ENCODE measurements at regions not wholly inside any gene's neighbourhood (a gene's known extent, or its start where the extent isn't known, plus 50 kb on each side); places are given as distances from the start of the nearest gene placed in this dataset.

GRCh38 chr9:85112933-85113418 lies 443.4 kb downstream of the NTRK2 start:
- POLR2A ChIA-PET: no interaction called here
- no peaks in the 10 kb centered on the region for H3K4me1 ChIP-seq (replicated peaks in 1 of 2; ENCODE audit: control insufficient read depth in 2 of 2, insufficient read depth in 2 of 2, low read length in 2 of 2)

More at GRCh38 chr9:85112933-85113418, 443.4 kb downstream of the NTRK2 start:
- H4K20me1 ChIP-seq (replicated peaks; ENCODE audit: control insufficient read depth, insufficient read depth, low read length): no peaks in the 10 kb centered on the region
- no peaks in the 10 kb centered on the region for H3K9me3 ChIP-seq (replicated peaks; ENCODE audit: control insufficient read depth, insufficient read depth, low read depth, low read length)
- no peaks in the 10 kb centered on the region for H3K79me2 ChIP-seq (ENCODE audit: control insufficient read depth, insufficient read depth, low read length)
- no peaks in the 10 kb centered on the region for H3K36me3 ChIP-seq (ENCODE audit: control insufficient read depth, insufficient read depth, low read length)
- DNase-seq (ENCODE audit: extremely low read depth in 1 of 4, low spot score in 3 of 4) (no peak), FAIRE-seq (no peak), ATAC-seq (no peak)
- no peak overlapping the region for H3K9ac ChIP-seq (ENCODE audit: insufficient read depth in 1 of 2, low read depth in 2 of 2, low read length in 2 of 2)
- H3K4me3 ChIP-seq: no peak overlapping the region
- CTCF ChIA-PET (ENCODE audit: low intra/inter-chr PET ratio): no interaction called here
- BruUV-seq (replicated peaks): no TSS peak
- WGBS (ENCODE audit: insufficient coverage, low coverage, missing lambda C conversion rate): 0% methylated on average over 6 of the region's 6 CpGs
- intact Hi-C loops (cut with micrococcal nuclease) (no loop called here), in situ Hi-C loops (cut with MboI) (no loop called here)
- H2AFZ ChIP-seq (ENCODE audit: low read depth, low read length): no peak overlapping the region
- H3K9me1 ChIP-seq (ENCODE audit: control insufficient read depth, insufficient read depth, low read length): no peaks in the 10 kb centered on the region
- no peak overlapping the region for H3K27ac ChIP-seq (ENCODE audit: extremely low read depth, low read depth, low read length)
- H3K27me3 ChIP-seq (ENCODE audit: control insufficient read depth in 2 of 2, insufficient read depth in 2 of 2, low read length in 2 of 2): no peaks in the 10 kb centered on the region
- no peak overlapping the region for H3K4me2 ChIP-seq (ENCODE audit: insufficient read depth, low read length)
- TF ChIP-seq ZNF79 (CRISPR knock-in tag; IDR thresholded peaks at IDR 0.05; ENCODE audit: low read depth): no peak
- TF ChIP-seq ZNF609 (CRISPR knock-in tag; IDR thresholded peaks at IDR 0.05; ENCODE audit: borderline replicate concordance): no peak
- no peak for TF ChIP-seq TEAD1 (CRISPR knock-in tag; IDR thresholded peaks at IDR 0.05)
- TF ChIP-seq TBP (optimal IDR thresholded peaks at IDR 0.05; ENCODE audit: low read depth, low read length): no peak
- TF ChIP-seq ZKSCAN8 (CRISPR knock-in tag; IDR thresholded peaks at IDR 0.05): no peak
- TF ChIP-seq HEY1 (CRISPR knock-in tag; IDR thresholded peaks at IDR 0.05; ENCODE audit: borderline replicate concordance): no peak
- no peak for TF ChIP-seq ARID3A (IDR thresholded peaks at IDR 0.05; ENCODE audit: borderline replicate concordance, low read depth, low read length)
- TF ChIP-seq HDAC2 (IDR thresholded peaks at IDR 0.05): no peak
- TF ChIP-seq RBFOX2 (IDR thresholded peaks at IDR 0.05; ENCODE audit: low read depth, low read length): no peak
- no peak for TF ChIP-seq GTF2E2 (tag; IDR thresholded peaks at IDR 0.05)
- TF ChIP-seq POLR2G (IDR thresholded peaks at IDR 0.05; ENCODE audit: low read depth, low read length): no peak
- TF ChIP-seq SAFB2 (IDR thresholded peaks at IDR 0.05; ENCODE audit: borderline replicate concordance, low read depth, low read length, severe bottlenecking): no peak
- no peak for TF ChIP-seq ZBTB8A (IDR thresholded peaks at IDR 0.05; ENCODE audit: partially characterized antibody)
- no peak for TF ChIP-seq HDAC8 (tag; IDR thresholded peaks at IDR 0.05)
- TF ChIP-seq MAFF (IDR thresholded peaks at IDR 0.05; ENCODE audit: low read length): no peak
